ENCODE measurements at regions not wholly inside any gene's neighbourhood (a gene's known extent, or its start where the extent isn't known, plus 50 kb on each side); places are given as distances from the start of the nearest gene placed in this dataset.

DNA sequence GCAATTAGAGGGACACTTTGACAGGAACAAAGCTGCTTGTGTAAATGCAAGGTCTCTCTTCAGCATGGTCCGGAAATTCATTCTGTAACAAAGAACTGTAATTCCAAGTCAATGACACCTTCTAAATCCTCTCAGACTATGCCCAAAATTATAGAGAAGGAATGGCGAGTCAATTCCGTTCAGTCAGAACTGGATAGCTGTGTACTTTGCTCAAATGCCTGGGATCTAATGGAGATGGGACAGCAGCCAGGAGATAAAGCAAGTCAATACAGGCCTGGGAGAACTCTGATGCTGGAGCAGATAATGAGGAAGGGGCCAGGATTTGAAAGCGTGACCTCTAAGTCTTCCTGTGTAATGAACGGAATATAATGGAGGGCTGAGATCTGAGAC lies 96.4 kb upstream of the SPRY4 start:
- H3K9me3 Mint-ChIP-seq (ENCODE audit: unreplicated experiment): no peaks in the 10 kb centered on the region
- TF ChIP-seq, protein P1, sequence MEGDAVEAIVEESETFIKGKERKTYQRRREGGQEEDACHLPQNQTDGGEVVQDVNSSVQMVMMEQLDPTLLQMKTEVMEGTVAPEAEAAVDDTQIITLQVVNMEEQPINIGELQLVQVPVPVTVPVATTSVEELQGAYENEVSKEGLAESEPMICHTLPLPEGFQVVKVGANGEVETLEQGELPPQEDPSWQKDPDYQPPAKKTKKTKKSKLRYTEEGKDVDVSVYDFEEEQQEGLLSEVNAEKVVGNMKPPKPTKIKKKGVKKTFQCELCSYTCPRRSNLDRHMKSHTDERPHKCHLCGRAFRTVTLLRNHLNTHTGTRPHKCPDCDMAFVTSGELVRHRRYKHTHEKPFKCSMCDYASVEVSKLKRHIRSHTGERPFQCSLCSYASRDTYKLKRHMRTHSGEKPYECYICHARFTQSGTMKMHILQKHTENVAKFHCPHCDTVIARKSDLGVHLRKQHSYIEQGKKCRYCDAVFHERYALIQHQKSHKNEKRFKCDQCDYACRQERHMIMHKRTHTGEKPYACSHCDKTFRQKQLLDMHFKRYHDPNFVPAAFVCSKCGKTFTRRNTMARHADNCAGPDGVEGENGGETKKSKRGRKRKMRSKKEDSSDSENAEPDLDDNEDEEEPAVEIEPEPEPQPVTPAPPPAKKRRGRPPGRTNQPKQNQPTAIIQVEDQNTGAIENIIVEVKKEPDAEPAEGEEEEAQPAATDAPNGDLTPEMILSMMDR (IDR thresholded peaks at IDR 0.05; ENCODE audit: unreplicated experiment): no peak
- no peak for DNase-seq (ENCODE audit: low spot score)
- H3K36me3 Mint-ChIP-seq (ENCODE audit: low read depth, unreplicated experiment): no peaks in the 10 kb centered on the region
- no peak overlapping the region for H3K27ac Mint-ChIP-seq (ENCODE audit: unreplicated experiment)
- peaks cover 4% of the 10 kb centered on the region for H3K27me3 Mint-ChIP-seq (ENCODE audit: unreplicated experiment)
- no peak overlapping the region for H3K4me3 Mint-ChIP-seq (ENCODE audit: unreplicated experiment)
- peaks cover 26% of the 10 kb centered on the region for H3K4me1 Mint-ChIP-seq (ENCODE audit: unreplicated experiment)

DNA sequence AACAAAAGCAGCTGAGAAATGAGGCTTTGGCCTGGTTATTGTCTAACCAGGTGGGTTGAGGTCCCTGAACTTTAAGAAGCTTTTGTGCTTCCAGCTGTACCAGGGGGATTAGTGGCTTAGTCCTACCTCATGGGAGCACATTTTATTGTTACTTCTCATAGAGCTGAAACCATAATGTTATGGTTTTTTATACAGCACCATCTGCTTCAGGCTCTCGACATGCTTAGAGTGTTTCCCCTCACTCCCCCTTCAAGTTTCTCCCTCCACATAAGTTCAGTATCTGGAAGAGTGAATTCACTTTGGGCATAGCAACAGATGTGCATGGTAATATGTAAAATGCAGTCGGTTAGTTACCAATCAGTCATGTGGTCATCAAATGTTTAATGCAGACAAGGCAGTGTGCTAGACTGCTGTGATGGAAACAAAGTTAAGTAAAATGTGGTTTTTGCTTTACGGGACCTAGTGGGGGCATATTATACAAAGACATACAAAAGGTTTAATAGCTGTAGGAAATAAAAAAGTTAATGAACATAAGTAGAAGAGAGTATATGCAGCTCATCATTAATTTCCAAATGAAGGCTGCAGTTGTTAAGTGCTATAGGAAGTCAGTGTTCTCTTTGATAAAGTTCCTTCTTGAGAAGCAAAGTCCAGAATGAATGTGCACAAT lies 95.9 kb upstream of the SPRY4 start:
- H3K9me3 Mint-ChIP-seq (ENCODE audit: unreplicated experiment): no peaks in the 10 kb centered on the region
- H3K4me3 Mint-ChIP-seq (ENCODE audit: unreplicated experiment): no peak overlapping the region
- DNase-seq (ENCODE audit: low spot score): no peak
- TF ChIP-seq, protein P1 (IDR thresholded peaks at IDR 0.05; ENCODE audit: unreplicated experiment): no peak
- peaks cover 3% of the 10 kb centered on the region for H3K27me3 Mint-ChIP-seq (ENCODE audit: unreplicated experiment)
- H3K36me3 Mint-ChIP-seq (ENCODE audit: low read depth, unreplicated experiment): no peaks in the 10 kb centered on the region
- H3K4me1 Mint-ChIP-seq (ENCODE audit: unreplicated experiment): peaks cover 21% of the 10 kb centered on the region
- H3K27ac Mint-ChIP-seq (ENCODE audit: unreplicated experiment): no peak overlapping the region

DNA sequence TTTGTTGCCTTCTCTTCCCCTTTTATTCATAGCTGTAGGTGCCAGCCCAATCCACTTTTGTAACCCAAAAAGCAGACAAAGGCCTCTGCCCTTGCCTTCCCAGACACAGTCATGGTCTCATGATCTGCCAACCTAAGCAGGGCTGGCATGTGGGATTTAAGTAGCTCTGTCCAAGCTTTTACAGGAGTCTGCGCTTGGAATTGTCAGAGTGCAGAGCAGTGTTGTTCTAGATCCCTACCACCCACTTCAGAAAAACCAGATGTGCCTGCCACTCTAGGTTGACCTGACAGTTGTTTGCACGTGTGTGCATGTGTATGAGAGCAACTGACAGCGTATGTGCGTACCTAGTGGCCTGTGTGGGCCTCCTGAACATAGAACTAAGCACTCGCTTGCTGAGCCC lies 87.8 kb upstream of the SPRY4 start:
- peaks cover 3% of the 10 kb centered on the region for H3K27me3 Mint-ChIP-seq (ENCODE audit: unreplicated experiment)
- no peak overlapping the region for H3K4me3 Mint-ChIP-seq (ENCODE audit: unreplicated experiment)
- no peak for DNase-seq (ENCODE audit: low spot score)
- H3K36me3 Mint-ChIP-seq (ENCODE audit: low read depth, unreplicated experiment): no peaks in the 10 kb centered on the region
- TF ChIP-seq, protein P1 (IDR thresholded peaks at IDR 0.05; ENCODE audit: unreplicated experiment): no peak
- H3K27ac Mint-ChIP-seq (ENCODE audit: unreplicated experiment): no peak overlapping the region
- no peaks in the 10 kb centered on the region for H3K9me3 Mint-ChIP-seq (ENCODE audit: unreplicated experiment)
- peaks cover 2% of the 10 kb centered on the region for H3K4me1 Mint-ChIP-seq (ENCODE audit: unreplicated experiment)

DNA sequence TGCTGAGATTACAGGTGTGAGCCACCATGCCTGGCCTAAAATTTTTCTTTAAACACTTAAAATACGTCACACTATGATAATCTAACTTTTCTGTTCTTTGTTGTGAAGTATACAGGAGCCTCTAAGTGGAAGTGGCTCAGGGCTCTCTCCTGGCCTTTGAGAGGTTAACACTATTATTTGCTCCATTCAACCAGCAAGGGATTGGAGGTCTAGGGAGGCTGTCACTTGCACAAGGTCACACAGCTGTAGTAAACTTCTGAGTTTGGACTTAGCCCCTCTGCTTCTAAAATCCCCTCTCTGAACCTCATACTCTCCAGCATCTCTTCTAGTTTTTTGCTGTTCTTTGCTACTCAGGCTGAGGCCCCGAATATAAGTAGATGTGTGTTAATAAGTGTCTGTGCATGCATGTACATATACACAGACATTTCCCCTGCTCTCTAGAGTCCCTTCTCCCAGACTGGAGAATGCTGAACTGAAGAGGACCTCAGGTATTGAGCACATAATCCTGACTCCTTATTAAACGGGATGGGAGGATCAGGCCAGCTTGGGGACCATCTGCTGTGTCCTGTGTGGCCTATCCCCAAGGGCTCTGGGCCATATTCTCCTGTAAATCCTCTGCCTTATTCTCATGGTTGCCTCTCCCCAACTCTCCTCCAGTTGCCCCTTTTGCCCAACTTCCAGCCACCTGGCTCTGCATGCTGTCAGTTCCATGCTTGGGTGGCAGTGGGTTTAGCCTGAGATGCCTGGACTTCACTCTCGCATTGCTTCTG lies 87.0 kb upstream of the SPRY4 start:
- H3K9me3 Mint-ChIP-seq (ENCODE audit: unreplicated experiment): no peaks in the 10 kb centered on the region
- peaks cover 2% of the 10 kb centered on the region for H3K4me1 Mint-ChIP-seq (ENCODE audit: unreplicated experiment)
- no peak overlapping the region for H3K4me3 Mint-ChIP-seq (ENCODE audit: unreplicated experiment)
- no peak for DNase-seq (ENCODE audit: low spot score)
- no peak overlapping the region for H3K27ac Mint-ChIP-seq (ENCODE audit: unreplicated experiment)
- no peaks in the 10 kb centered on the region for H3K36me3 Mint-ChIP-seq (ENCODE audit: low read depth, unreplicated experiment)
- TF ChIP-seq, protein P1 (IDR thresholded peaks at IDR 0.05; ENCODE audit: unreplicated experiment): no peak
- peaks cover 3% of the 10 kb centered on the region for H3K27me3 Mint-ChIP-seq (ENCODE audit: unreplicated experiment)

DNA sequence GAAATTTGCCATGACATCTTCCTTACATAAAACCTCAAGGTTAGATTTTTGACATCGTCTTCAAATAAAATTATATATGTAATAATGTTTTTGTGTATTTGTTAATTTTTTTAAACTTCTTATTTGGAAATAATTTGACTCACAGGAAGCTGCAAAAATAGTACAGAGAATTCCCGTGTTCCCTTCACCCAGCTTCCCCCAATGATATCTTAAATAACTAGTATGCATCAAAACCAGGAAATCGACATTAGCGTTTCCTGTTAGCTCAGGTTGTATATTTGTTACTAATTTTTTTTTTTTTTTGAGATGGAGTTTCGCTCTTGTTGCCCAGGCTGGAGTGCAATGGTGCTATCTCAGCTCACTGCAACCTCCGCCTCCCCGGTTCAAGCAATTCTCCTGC lies 86.3 kb upstream of the SPRY4 start:
- TF ChIP-seq, protein P1 (IDR thresholded peaks at IDR 0.05; ENCODE audit: unreplicated experiment): no peak
- DNase-seq (ENCODE audit: low spot score): no peak
- H3K9me3 Mint-ChIP-seq (ENCODE audit: unreplicated experiment): no peaks in the 10 kb centered on the region
- no peak overlapping the region for H3K4me3 Mint-ChIP-seq (ENCODE audit: unreplicated experiment)
- peaks cover 2% of the 10 kb centered on the region for H3K4me1 Mint-ChIP-seq (ENCODE audit: unreplicated experiment)
- peaks cover 3% of the 10 kb centered on the region for H3K27me3 Mint-ChIP-seq (ENCODE audit: unreplicated experiment)
- no peaks in the 10 kb centered on the region for H3K36me3 Mint-ChIP-seq (ENCODE audit: low read depth, unreplicated experiment)
- H3K27ac Mint-ChIP-seq (ENCODE audit: unreplicated experiment): no peak overlapping the region

Data from endothelial cell (in vitro differentiated cells).